Suprapubic skin (tissue), 4 donors: ENCODE measurements at regions not wholly inside any gene's neighbourhood (a gene's known extent, or its start where the extent isn't known, plus 50 kb on each side); places are given as distances from the start of the nearest gene placed in this dataset.

ENCODE experiments used
- DNase-seq, 2 donors: peaks; one replicate each; pipeline ENCODE4 v3.0.0-alpha.2; 2019; ENCODE audit warnings: low spot score in 2 of 2
- H3K27ac ChIP-seq: fragments of 200-600 bp; sonication (generic); one replicate; pipeline ENCODE4 v1.5.1; 2019
- H3K27me3 ChIP-seq: fragments of 200-600 bp; sonication (generic); one replicate; pipeline ENCODE4 v1.5.1; 2019
- H3K36me3 ChIP-seq: fragments of 200-600 bp; sonication (generic); one replicate; pipeline ENCODE4 v1.5.1; 2019
- H3K4me1 ChIP-seq: fragments of 200-600 bp; sonication (generic); one replicate; pipeline ENCODE4 v1.5.1; 2019
- H3K4me3 ChIP-seq: fragments of 200-600 bp; sonication (generic); one replicate; pipeline ENCODE4 v1.5.1; 2019; ENCODE audit warnings: mild to moderate bottlenecking
- H3K9me3 ChIP-seq: fragments of 200-600 bp; sonication (generic); one replicate; pipeline ENCODE4 v1.5.1; 2019
- CTCF ChIP-seq, 2 donors: fragments of 200-600 bp in 1 of 2; fragments of 450-650 bp in 1 of 2; sonication (generic) in 1 of 2; IDR thresholded peaks; one replicate each; pipeline ENCODE4 v1.5.1; 2016 to 2019; ENCODE audit warnings: antibody characterized with exemption in 2 of 2, mild to moderate bottlenecking in 1 of 2, moderate library complexity in 1 of 2
- EP300 ChIP-seq: sonication (generic); formaldehyde crosslinking; IDR thresholded peaks from one replicate; pipeline ENCODE4 v1.6.1; 2017; ENCODE audit warnings: antibody characterized with exemption
- POLR2A ChIP-seq, 2 donors: fragments of 450-650 bp; IDR thresholded peaks; one replicate each; pipeline ENCODE4 v1.6.1; 2017; ENCODE audit warnings: antibody characterized with exemption in 2 of 2, mild to moderate bottlenecking in 2 of 2, moderate library complexity in 2 of 2
- POLR2AphosphoS5 ChIP-seq, 3 donors: sonication (generic); formaldehyde crosslinking; IDR thresholded peaks; one replicate each; pipeline ENCODE4 v1.6.1; 2017; ENCODE audit warnings: antibody characterized with exemption in 3 of 3
- WGBS: methylation state at CpG from one replicate; pipeline ENCODE4 v1.1.5; 2018; 5-methylcytosine and 5-hydroxymethylcytosine counted together

DNA sequence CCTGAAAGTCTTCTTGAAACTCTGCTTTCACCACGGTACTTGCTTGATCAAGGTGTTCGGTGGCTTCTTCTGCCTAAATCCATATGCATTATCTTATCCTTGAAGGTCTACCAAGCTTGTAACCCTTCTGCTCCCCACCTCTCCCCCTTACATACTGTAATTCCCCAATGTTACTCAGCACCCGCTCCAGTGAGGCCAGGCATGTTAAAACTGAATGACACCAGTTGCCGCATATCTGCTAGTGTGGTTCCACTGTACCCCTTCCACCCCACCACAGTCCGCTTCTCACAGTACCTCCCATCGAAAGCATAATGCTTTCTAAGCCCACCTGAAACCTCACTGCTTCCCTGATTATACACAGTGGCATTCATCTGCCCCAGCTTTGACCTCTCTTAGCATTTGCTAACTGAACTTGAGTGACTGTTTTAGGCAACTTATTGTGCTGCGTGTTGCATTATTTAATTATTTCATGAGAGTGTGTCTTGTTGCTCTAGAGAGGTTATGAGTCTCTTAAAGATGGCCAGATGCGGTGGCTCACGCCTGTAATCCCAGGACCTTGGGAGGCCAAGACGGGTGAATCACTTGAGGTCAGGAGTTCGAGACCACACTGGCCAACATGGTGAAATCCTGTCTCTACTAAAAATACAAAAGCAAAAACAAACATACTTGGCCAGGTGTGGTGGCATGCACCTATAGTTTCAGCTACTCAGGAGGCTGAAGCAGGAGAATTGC lies 87.6 kb upstream of the MBNL2 start:
- Histone ChIP-seq H3K27me3 (no peaks in the 10 kb centered on the region), H3K9me3 (no peaks in the 10 kb centered on the region), H3K4me1 (no peaks in the 10 kb centered on the region), H3K27ac (no peak overlapping the region), H3K36me3 (no peaks in the 10 kb centered on the region), H3K4me3 (no peak overlapping the region)
- no peak for TF ChIP-seq CTCF (IDR thresholded peaks at IDR 0.05)
- TF ChIP-seq EP300: no peak
- no peak for TF ChIP-seq POLR2A (IDR thresholded peaks at IDR 0.05)
- DNase-seq: no peak
- WGBS: 95% methylated on average over 11 of the region's 11 CpGs

- H3K9me3 ChIP-seq: no peaks in the 10 kb centered on the region
- no peak overlapping the region for H3K4me3 ChIP-seq
- no peak for DNase-seq
- no peaks in the 10 kb centered on the region for H3K36me3 ChIP-seq
- no peaks in the 10 kb centered on the region for H3K27me3 ChIP-seq
- no peak overlapping the region for H3K27ac ChIP-seq
- TF ChIP-seq CTCF (IDR thresholded peaks at IDR 0.05) (no peak), POLR2A (IDR thresholded peaks at IDR 0.05) (no peak), EP300 (no peak), POLR2AphosphoS5 (IDR thresholded peaks at IDR 0.05) (no peak)
- H3K4me1 ChIP-seq: peaks cover 7% of the 10 kb centered on the region
- WGBS: 71% methylated on average over 4 of the region's 4 CpGs
These were observed 86.2 kb upstream of the MBNL2 start for GRCh38 chr13:97135883-97136282.

DNA sequence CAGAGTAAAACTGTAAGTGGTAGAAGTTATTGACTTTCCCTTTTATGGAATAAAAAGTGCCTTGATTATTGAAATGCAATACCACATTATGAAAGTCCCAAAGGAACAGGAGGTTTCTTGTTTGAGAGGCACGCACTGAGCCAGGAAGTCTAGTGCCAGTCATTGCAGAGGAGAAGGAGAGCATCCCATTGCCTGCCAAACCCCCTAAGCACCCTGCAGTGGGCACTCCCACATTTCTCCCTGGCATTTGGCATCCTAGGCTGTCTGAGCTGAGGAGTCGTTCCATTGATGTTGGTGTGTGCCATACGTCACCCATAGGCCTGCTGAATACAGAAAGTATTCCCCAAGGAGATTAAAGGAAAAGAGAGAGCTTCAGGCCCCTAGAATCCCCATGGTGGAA lies 85.7 kb upstream of the MBNL2 start:
- no peak overlapping the region for H3K27ac ChIP-seq
- 59% methylated on average over 3 of the region's 3 CpGs for WGBS
- no peaks in the 10 kb centered on the region for H3K9me3 ChIP-seq
- TF ChIP-seq EP300 (no peak), POLR2A (IDR thresholded peaks at IDR 0.05) (no peak), POLR2AphosphoS5 (IDR thresholded peaks at IDR 0.05) (no peak), CTCF (IDR thresholded peaks at IDR 0.05) (no peak)
- no peaks in the 10 kb centered on the region for H3K27me3 ChIP-seq
- no peak for DNase-seq
- no peaks in the 10 kb centered on the region for H3K36me3 ChIP-seq
- no peak overlapping the region for H3K4me3 ChIP-seq
- H3K4me1 ChIP-seq: peaks cover 12% of the 10 kb centered on the region

DNA sequence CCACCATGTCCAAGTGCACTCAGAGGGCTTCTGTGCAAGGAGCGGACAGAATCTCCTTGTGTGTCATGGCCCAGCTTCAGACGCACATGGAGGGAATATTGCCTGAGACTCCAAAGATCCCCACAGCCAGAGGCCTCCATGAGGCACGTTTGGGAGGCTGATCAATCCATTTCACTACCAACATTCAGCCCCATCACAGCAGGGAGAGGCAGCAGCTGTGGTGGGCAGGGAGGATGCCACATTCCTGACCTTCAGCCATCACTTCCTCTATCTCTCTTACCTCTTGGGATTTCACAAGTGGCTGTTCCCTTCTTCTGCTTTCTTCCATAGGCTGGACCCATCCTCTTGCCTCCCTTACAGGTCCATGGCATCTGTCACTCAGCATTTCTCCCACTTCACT lies 82.4 kb upstream of the MBNL2 start:
- H3K4me3 ChIP-seq: no peak overlapping the region
- 87% methylated on average over 3 of the region's 3 CpGs for WGBS
- H3K4me1 ChIP-seq: peaks cover 25% of the 10 kb centered on the region

DNA sequence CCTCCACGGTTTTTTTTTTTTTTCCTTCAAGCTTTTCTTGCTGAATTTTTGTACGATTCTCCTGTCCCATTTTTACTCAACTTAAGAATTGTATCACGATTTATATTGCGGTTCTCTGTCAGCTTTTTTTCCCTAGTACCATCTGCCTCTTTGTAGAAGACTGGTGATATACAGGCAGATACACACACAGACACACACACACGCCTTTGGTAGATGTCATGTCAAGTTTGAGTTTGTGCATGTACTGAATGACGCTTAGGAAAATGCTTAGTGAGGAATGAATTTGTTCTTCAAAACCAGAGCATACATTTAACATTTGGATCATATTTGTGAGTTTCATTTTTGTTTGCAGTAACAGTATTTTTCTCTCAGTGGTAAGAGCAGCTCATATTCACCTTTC lies 82.0 kb upstream of the MBNL2 start:
- 79% methylated on average over 6 of the region's 6 CpGs for WGBS
- Histone ChIP-seq H3K27ac (no peak overlapping the region), H3K4me1 (peaks cover 25% of the 10 kb centered on the region), H3K36me3 (no peaks in the 10 kb centered on the region), H3K4me3 (no peak overlapping the region), H3K9me3 (no peaks in the 10 kb centered on the region), H3K27me3 (no peaks in the 10 kb centered on the region)
- TF ChIP-seq POLR2AphosphoS5 (IDR thresholded peaks at IDR 0.05): no peak
- no peak for TF ChIP-seq POLR2A (IDR thresholded peaks at IDR 0.05)
- no peak for DNase-seq

More for the DNA sequence above, 82.4 kb upstream of the MBNL2 start:
- no peak overlapping the region for H3K27ac ChIP-seq
- no peak for DNase-seq
- H3K27me3 ChIP-seq: no peaks in the 10 kb centered on the region
- no peaks in the 10 kb centered on the region for H3K9me3 ChIP-seq
- H3K36me3 ChIP-seq: no peaks in the 10 kb centered on the region
- TF ChIP-seq POLR2A (IDR thresholded peaks at IDR 0.05) (no peak), EP300 (no peak), POLR2AphosphoS5 (IDR thresholded peaks at IDR 0.05) (no peak), CTCF (IDR thresholded peaks at IDR 0.05) (no peak)

DNA sequence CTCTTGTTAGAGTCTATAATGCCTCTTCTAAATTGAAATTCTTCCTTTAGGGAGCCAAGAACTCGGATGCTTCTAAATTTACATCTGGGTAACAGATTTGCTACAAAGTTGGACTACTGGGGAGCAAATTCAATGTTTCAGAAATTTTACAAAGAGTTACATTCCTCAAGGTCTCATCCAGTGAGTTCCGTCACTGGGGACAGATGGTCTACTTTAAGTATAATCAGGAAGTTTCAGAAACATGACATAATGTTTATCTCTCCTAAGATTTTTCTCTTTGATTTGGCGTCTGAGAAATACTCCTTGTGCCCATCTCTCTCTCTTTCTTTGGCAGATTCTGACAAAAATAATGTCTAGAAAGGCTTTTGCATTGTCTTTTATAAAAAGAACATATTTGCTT lies 81.5 kb upstream of the MBNL2 start:
- DNase-seq: no peak
- no peaks in the 10 kb centered on the region for H3K27me3 ChIP-seq
- H3K4me3 ChIP-seq: no peak overlapping the region
- no peaks in the 10 kb centered on the region for H3K9me3 ChIP-seq
- 57% methylated on average over 3 of the region's 3 CpGs for WGBS
- no peaks in the 10 kb centered on the region for H3K36me3 ChIP-seq
- TF ChIP-seq POLR2AphosphoS5 (IDR thresholded peaks at IDR 0.05): no peak
- no peak for TF ChIP-seq POLR2A (IDR thresholded peaks at IDR 0.05)
- TF ChIP-seq EP300: no peak
- TF ChIP-seq CTCF (IDR thresholded peaks at IDR 0.05): no peak
- no peak overlapping the region for H3K27ac ChIP-seq
- H3K4me1 ChIP-seq: peaks cover 25% of the 10 kb centered on the region
